Activated naive CD8-positive, alpha-beta T cell treated with anti-CD3 and anti-CD28 coated beads for 36 hours (primary cell): ENCODE measurements at regions not wholly inside any gene's neighbourhood (a gene's known extent, or its start where the extent isn't known, plus 50 kb on each side); places are given as distances from the start of the nearest gene placed in this dataset.
A peak's percentile ranks its signal among the peaks of the same experiment; 100 is the strongest.

Source experiments
- DNase-seq: peaks from one replicate; pipeline ENCODE4 v3.0.0; 2021
- H3K27ac Mint-ChIP-seq: one replicate; pipeline ENCODE4 v1.8.0; 2022; ENCODE audit warnings: mild to moderate bottlenecking, moderate library complexity, mixed read lengths
- H3K27me3 Mint-ChIP-seq: one replicate; pipeline ENCODE4 v1.8.0; 2022; ENCODE audit warnings: mild to moderate bottlenecking, mixed read lengths
- H3K36me3 Mint-ChIP-seq: one replicate; pipeline ENCODE4 v1.8.0; 2021; ENCODE audit warnings: mild to moderate bottlenecking, mixed read lengths
- H3K4me1 Mint-ChIP-seq: one replicate; pipeline ENCODE4 v1.8.0; 2021; ENCODE audit warnings: mixed read lengths
- H3K4me3 Mint-ChIP-seq: one replicate; pipeline ENCODE4 v1.8.0; 2022; ENCODE audit warnings: mild to moderate bottlenecking, moderate library complexity, mixed read lengths
- H3K9me3 Mint-ChIP-seq: one replicate; pipeline ENCODE4 v1.8.0; 2022; ENCODE audit warnings: mixed read lengths

DNA sequence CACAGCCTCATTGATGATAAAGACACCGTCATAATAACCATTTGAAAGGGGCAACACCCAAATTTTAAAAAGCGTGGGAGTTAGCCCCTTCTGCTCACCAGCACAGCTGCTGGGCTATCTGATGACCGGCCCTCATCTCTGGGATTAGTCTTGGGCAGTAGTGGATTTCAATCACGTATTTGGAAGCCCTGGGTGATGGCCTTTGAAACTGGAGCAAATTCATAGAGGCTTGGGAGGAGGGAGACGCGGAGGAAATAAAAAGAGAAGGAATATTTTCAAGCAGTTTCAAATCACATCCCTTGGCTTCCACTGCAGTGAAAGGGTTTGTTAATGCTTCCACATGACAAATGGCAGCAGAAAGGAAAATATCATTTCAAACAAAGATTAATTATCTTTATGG, 357.8 kb downstream of the ZNF516 start:
- peaks cover 1% of the 10 kb centered on the region for H3K9me3 Mint-ChIP-seq
- H3K4me1 Mint-ChIP-seq: peaks cover 2% of the 10 kb centered on the region
- no peak for DNase-seq
- H3K27me3 Mint-ChIP-seq: peaks cover 13% of the 10 kb centered on the region
- H3K36me3 Mint-ChIP-seq: no peaks in the 10 kb centered on the region
- no peak overlapping the region for H3K27ac Mint-ChIP-seq
- H3K4me3 Mint-ChIP-seq: no peak overlapping the region

DNA sequence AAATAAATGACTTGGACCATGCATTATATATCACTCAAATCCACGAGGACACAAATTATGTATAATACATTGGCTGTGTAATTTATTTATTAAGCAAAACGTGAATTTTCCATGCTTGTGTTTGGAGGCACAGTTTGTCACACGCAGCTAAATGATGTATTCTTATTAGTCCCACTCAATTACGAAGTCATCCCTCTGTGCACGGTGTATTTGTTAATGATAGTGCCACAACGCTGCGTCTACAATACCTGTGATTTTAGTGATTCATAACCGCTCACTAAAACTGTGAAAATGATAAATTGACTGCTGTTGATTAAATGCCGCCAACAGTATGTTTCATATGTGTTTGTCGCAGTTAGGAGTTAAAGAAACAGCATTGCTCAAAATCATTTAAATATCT, 358.3 kb downstream of the ZNF516 start:
- Mint-ChIP-seq H3K36me3 (no peaks in the 10 kb centered on the region), H3K4me1 (peaks cover 3% of the 10 kb centered on the region), H3K27me3 (peaks cover 13% of the 10 kb centered on the region), H3K9me3 (peaks cover 1% of the 10 kb centered on the region), H3K27ac (no peak overlapping the region), H3K4me3 (no peak overlapping the region)
- DNase-seq: no peak

GRCh38 chr18:76134628-76135027, 360.4 kb downstream of the ZNF516 start:
- no peak overlapping the region for H3K27ac Mint-ChIP-seq
- no peak for DNase-seq
- H3K4me1 Mint-ChIP-seq: peaks cover 6% of the 10 kb centered on the region
- H3K4me3 Mint-ChIP-seq: no peak overlapping the region
- no peaks in the 10 kb centered on the region for H3K36me3 Mint-ChIP-seq
- peaks cover 13% of the 10 kb centered on the region for H3K27me3 Mint-ChIP-seq
- peaks cover 1% of the 10 kb centered on the region for H3K9me3 Mint-ChIP-seq

GRCh38 chr18:76133873-76134272, 361.2 kb downstream of the ZNF516 start:
- H3K27ac Mint-ChIP-seq: no peak overlapping the region
- no peaks in the 10 kb centered on the region for H3K36me3 Mint-ChIP-seq
- no peak overlapping the region for H3K4me3 Mint-ChIP-seq
- peaks cover 6% of the 10 kb centered on the region for H3K4me1 Mint-ChIP-seq
- no peak for DNase-seq
- H3K9me3 Mint-ChIP-seq: peaks cover 1% of the 10 kb centered on the region
- H3K27me3 Mint-ChIP-seq: peaks cover 16% of the 10 kb centered on the region

GRCh38 chr18:76131738-76132137, 363.3 kb downstream of the ZNF516 start:
- H3K4me3 Mint-ChIP-seq: no peak overlapping the region
- peaks cover 6% of the 10 kb centered on the region for H3K4me1 Mint-ChIP-seq
- peak; percentile 33 for DNase-seq
- no peak overlapping the region for H3K27ac Mint-ChIP-seq
- peaks cover 9% of the 10 kb centered on the region for H3K27me3 Mint-ChIP-seq
- peaks cover 1% of the 10 kb centered on the region for H3K9me3 Mint-ChIP-seq
- no peaks in the 10 kb centered on the region for H3K36me3 Mint-ChIP-seq

- Mint-ChIP-seq H3K4me1 (peaks cover 6% of the 10 kb centered on the region), H3K9me3 (peaks cover 1% of the 10 kb centered on the region), H3K27me3 (peaks cover 9% of the 10 kb centered on the region), H3K27ac (no peak overlapping the region), H3K4me3 (no peak overlapping the region), H3K36me3 (no peaks in the 10 kb centered on the region)
- no peak for DNase-seq
These were observed 364.2 kb downstream of the ZNF516 start for GRCh38 chr18:76130845-76131244.

DNA sequence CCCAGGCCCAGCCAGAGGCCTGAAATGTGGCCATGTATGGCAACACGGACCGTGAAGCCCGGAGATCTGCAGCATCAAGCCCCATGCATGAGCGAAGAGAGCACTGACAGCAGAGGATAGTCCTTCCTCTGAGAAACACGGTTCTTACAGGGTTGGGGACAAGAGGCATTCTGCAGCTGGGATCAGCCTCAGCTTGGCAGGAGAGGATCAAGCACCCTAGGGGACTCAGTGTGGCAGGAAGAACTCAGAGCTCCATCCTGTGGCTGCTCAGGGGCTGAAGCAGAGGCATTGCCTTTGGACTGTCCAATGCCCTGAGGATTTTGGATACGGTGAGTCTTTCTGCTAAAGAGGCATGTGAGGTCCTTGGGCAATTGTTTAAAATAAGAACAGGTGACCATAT, 368.7 kb downstream of the ZNF516 start:
- Mint-ChIP-seq H3K27ac (no peak overlapping the region), H3K4me1 (no peaks in the 10 kb centered on the region), H3K4me3 (no peak overlapping the region), H3K9me3 (no peaks in the 10 kb centered on the region), H3K27me3 (peaks cover 10% of the 10 kb centered on the region), H3K36me3 (no peaks in the 10 kb centered on the region)
- DNase-seq: no peak

DNA sequence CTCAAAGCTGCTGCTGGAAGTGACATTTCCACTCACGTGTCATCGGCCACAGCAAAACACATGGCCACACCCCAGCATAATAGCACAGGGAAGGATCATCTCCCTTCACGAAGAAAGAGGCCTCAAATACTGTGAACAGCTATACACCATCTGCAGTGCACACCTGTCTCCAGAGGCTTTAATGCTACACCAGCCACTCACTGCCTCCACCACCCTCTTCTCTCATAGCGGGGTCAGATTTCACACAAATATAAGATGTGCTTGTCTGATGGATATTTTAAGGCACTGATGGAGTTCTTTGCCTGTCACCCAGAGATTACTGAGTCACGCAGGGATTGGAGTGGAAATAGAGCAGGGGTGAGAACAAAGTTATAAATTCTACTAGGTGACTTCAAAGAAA, 374.0 kb downstream of the ZNF516 start:
- peaks cover 10% of the 10 kb centered on the region for H3K27me3 Mint-ChIP-seq
- no peaks in the 10 kb centered on the region for H3K4me1 Mint-ChIP-seq
- H3K27ac Mint-ChIP-seq: no peak overlapping the region
- no peaks in the 10 kb centered on the region for H3K36me3 Mint-ChIP-seq
- H3K4me3 Mint-ChIP-seq: no peak overlapping the region
- no peaks in the 10 kb centered on the region for H3K9me3 Mint-ChIP-seq
- DNase-seq: no peak

- peaks cover 9% of the 10 kb centered on the region for H3K27me3 Mint-ChIP-seq
These were observed 379.5 kb downstream of the ZNF516 start for GRCh38 chr18:76115580-76115979.

DNA sequence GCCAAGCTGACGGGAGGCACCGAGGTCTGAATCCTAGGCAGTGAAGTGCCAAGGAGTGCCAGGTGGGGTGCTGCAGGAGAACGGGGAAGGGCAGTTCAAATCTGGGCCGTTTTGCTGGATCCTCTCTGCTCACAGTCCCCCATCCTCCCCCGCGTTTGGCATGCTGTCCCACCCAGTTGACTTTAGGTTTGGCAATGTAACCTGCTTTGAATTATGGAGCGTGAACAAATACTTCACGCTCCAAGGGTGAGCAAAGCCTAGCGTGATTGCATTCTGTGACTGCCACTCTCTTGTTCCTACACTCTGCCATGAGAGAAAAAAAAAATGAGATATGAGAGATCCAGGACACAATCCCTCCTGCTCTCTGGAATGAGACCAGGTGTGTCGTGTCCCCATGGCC, 381.9 kb downstream of the ZNF516 start:
- peaks cover 5% of the 10 kb centered on the region for H3K27me3 Mint-ChIP-seq
- no peaks in the 10 kb centered on the region for H3K4me1 Mint-ChIP-seq
- H3K9me3 Mint-ChIP-seq: no peaks in the 10 kb centered on the region
- no peak for DNase-seq
- H3K36me3 Mint-ChIP-seq: no peaks in the 10 kb centered on the region
- H3K27ac Mint-ChIP-seq: no peak overlapping the region
- H3K4me3 Mint-ChIP-seq: no peak overlapping the region

More at GRCh38 chr18:76115580-76115979, 379.5 kb downstream of the ZNF516 start:
- Mint-ChIP-seq H3K9me3 (no peaks in the 10 kb centered on the region), H3K4me3 (no peak overlapping the region), H3K27ac (no peak overlapping the region), H3K4me1 (no peaks in the 10 kb centered on the region), H3K36me3 (no peaks in the 10 kb centered on the region)
- DNase-seq: no peak

GRCh38 chr18:76102626-76103025, 392.4 kb downstream of the ZNF516 start:
- no peak for DNase-seq
- Mint-ChIP-seq H3K27me3 (peaks cover 5% of the 10 kb centered on the region), H3K9me3 (peaks cover 15% of the 10 kb centered on the region), H3K36me3 (no peaks in the 10 kb centered on the region), H3K4me1 (peaks cover 10% of the 10 kb centered on the region), H3K27ac (no peak overlapping the region), H3K4me3 (no peak overlapping the region)

GRCh38 chr18:76102156-76102555, 392.9 kb downstream of the ZNF516 start:
- Mint-ChIP-seq H3K4me3 (no peak overlapping the region), H3K36me3 (no peaks in the 10 kb centered on the region), H3K27me3 (peaks cover 8% of the 10 kb centered on the region), H3K27ac (no peak overlapping the region), H3K9me3 (peaks cover 15% of the 10 kb centered on the region), H3K4me1 (peaks cover 10% of the 10 kb centered on the region)
- no peak for DNase-seq

- no peak overlapping the region for H3K4me3 Mint-ChIP-seq
- no peaks in the 10 kb centered on the region for H3K36me3 Mint-ChIP-seq
- H3K4me1 Mint-ChIP-seq: peaks cover 10% of the 10 kb centered on the region
- H3K27ac Mint-ChIP-seq: no peak overlapping the region
- peaks cover 15% of the 10 kb centered on the region for H3K9me3 Mint-ChIP-seq
- no peak for DNase-seq
- H3K27me3 Mint-ChIP-seq: peaks cover 11% of the 10 kb centered on the region
These were observed 395.0 kb downstream of the ZNF516 start for GRCh38 chr18:76099931-76100457.

- DNase-seq: peak; percentile 42
- Mint-ChIP-seq H3K27ac (no peak overlapping the region), H3K27me3 (peaks cover 21% of the 10 kb centered on the region), H3K4me1 (peaks cover 10% of the 10 kb centered on the region), H3K4me3 (no peak overlapping the region), H3K36me3 (no peaks in the 10 kb centered on the region), H3K9me3 (peaks cover 12% of the 10 kb centered on the region)
These were observed 396.2 kb downstream of the ZNF516 start for GRCh38 chr18:76098674-76099411.

- no peaks in the 10 kb centered on the region for H3K4me1 Mint-ChIP-seq
- H3K36me3 Mint-ChIP-seq: no peaks in the 10 kb centered on the region
- no peak overlapping the region for H3K27ac Mint-ChIP-seq
- no peak for DNase-seq
- H3K9me3 Mint-ChIP-seq: no peaks in the 10 kb centered on the region
- no peak overlapping the region for H3K4me3 Mint-ChIP-seq
- H3K27me3 Mint-ChIP-seq: no peaks in the 10 kb centered on the region
These were observed 413.5 kb downstream of the ZNF516 start for GRCh38 chr18:76081536-76081935.

GRCh38 chr18:76080430-76080829, 414.6 kb downstream of the ZNF516 start:
- Mint-ChIP-seq H3K4me3 (no peak overlapping the region), H3K9me3 (no peaks in the 10 kb centered on the region), H3K4me1 (no peaks in the 10 kb centered on the region), H3K27me3 (no peaks in the 10 kb centered on the region), H3K36me3 (no peaks in the 10 kb centered on the region), H3K27ac (no peak overlapping the region)
- no peak for DNase-seq
